Loucy (cell line): ENCODE measurements at regions not wholly inside any gene's neighbourhood (a gene's known extent, or its start where the extent isn't known, plus 50 kb on each side); places are given as distances from the start of the nearest gene placed in this dataset.

ENCODE experiments used
- CTCF ChIP-seq: fragments of 200-600 bp; sonication (generic); conservative IDR thresholded peaks from 2 replicates; pipeline ENCODE4 v1.5.1; 2014; ENCODE audit warnings: mild to moderate bottlenecking, antibody characterized with exemption, low read length
- EZH2phosphoT487 ChIP-seq: fragments of 200-600 bp; IDR thresholded peaks from 2 replicates; pipeline ENCODE4 v1.6.1; 2018; ENCODE audit warnings: antibody characterized with exemption, mild to moderate bottlenecking, moderate library complexity, borderline replicate concordance

- TF ChIP-seq CTCF (no peak), EZH2phosphoT487 (no peak)
Observed at GRCh38 chr5:31047621-31048020, 145.9 kb upstream of the CDH6 start.
